Spleen (tissue), 7 donors: ENCODE measurements at regions not wholly inside any gene's neighbourhood (a gene's known extent, or its start where the extent isn't known, plus 50 kb on each side); places are given as distances from the start of the nearest gene placed in this dataset.

Source experiments
- POLR2A ChIP-seq, 3 donors: fragments of 450-650 bp; IDR thresholded peaks; one replicate each; pipeline ENCODE4 v1.5.1; 2017; ENCODE audit warnings: antibody characterized with exemption in 3 of 3, mild to moderate bottlenecking in 1 of 3
- POLR2AphosphoS5 ChIP-seq, 3 donors: sonication (generic); formaldehyde crosslinking; IDR thresholded peaks; one replicate each; pipeline ENCODE4 v1.5.1; 2017; ENCODE audit warnings: antibody characterized with exemption in 3 of 3
- TF ChIP-seq, protein P1 (sequence below), 11 experiments: fragments of 200-600 bp in 7 of 11; fragments of 450-650 bp in 4 of 11; sonication (generic) in 4 of 11; IDR thresholded peaks in 8 of 11; conservative IDR thresholded peaks in 3 of 11; 1 replicate in 7 of 11; 2 replicates in 4 of 11; pipeline versions ENCODE4 v1.4.0 to v1.8.0; 2016 to 2021; ENCODE audit warnings: antibody characterized with exemption in 11 of 11, inconsistent platforms in 4 of 11, mild to moderate bottlenecking in 1 of 11
- donor health status: DM: no; HTN: no; CAD: no; lungs with moderate emphysema.
- donor health status: DM: no; HTN: no; CAD: no.
- donor health status: DM: no; HTN: no; CAD: no.

DNA sequence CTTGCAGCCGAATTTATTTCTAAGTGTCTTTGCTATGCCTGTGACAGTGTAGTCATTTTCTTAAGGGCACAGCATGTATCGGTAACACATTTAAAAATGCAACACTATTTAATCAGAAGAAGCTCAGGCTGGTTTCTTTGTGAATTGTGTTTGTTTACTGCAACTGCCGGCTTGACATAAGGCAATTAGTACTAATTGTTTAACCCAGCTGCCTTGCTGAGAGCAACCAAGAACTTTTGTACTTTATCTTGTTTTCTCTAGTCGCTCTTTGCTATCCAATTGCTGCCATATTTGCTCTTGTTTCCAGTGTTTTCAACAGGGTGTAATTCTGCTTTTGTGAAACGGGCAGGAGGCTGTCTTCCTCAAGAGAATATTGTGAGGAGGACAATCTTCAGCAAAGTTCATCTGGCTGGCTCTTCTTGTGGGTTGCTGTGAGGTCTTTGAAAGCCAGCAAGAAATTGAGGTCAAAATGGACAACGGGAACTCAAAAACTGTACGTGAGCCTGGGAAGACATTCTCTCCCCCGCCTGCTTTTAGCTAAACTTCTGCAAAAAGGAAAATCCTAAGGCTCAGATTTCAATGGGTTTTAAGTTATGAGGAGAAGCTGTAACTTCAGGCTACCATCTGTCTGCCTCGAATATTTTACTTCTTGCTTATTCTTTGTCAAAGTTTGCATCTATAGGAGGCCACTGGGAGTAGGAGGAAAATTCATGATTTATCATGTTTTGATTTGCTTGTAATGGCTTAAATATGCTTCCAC lies 75.8 kb upstream of the TSHZ3 start:
- TF ChIP-seq, protein P1, sequence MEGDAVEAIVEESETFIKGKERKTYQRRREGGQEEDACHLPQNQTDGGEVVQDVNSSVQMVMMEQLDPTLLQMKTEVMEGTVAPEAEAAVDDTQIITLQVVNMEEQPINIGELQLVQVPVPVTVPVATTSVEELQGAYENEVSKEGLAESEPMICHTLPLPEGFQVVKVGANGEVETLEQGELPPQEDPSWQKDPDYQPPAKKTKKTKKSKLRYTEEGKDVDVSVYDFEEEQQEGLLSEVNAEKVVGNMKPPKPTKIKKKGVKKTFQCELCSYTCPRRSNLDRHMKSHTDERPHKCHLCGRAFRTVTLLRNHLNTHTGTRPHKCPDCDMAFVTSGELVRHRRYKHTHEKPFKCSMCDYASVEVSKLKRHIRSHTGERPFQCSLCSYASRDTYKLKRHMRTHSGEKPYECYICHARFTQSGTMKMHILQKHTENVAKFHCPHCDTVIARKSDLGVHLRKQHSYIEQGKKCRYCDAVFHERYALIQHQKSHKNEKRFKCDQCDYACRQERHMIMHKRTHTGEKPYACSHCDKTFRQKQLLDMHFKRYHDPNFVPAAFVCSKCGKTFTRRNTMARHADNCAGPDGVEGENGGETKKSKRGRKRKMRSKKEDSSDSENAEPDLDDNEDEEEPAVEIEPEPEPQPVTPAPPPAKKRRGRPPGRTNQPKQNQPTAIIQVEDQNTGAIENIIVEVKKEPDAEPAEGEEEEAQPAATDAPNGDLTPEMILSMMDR (IDR thresholded peaks at IDR 0.05 in 8 of 11, conservative IDR thresholded peaks at IDR 0.05 in 3 of 11): no peak
- no peak for TF ChIP-seq POLR2AphosphoS5 (IDR thresholded peaks at IDR 0.05)
- TF ChIP-seq POLR2A (IDR thresholded peaks at IDR 0.05): no peak
